NCI-H446 treated with DMSO at 0.1 percent for 48 hours (cell line): ENCODE measurements at regions not wholly inside any gene's neighbourhood (a gene's known extent, or its start where the extent isn't known, plus 50 kb on each side); places are given as distances from the start of the nearest gene placed in this dataset.

ENCODE experiments used
- DNase-seq: peaks from one replicate; lab custom pipeline; 2025; lab: John Stamatoyannopoulos, UW

DNA sequence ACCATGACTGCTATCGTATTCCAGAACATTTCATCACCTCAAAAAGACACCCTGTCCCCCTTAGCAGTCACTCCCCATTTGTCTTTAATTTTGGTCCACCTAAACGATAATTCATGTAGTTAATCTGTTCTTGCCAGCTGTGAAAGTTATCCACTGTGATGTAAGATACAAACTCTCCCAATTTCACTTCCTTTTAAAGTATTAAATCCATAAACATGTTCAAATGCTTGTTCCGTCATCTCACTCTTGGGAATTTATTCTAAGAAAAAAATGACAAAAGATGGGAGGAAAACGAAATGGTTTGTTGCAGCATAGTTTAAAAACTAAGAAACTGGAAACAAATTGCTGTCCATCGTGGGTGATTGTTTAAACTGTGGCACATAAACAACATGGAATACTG, 53.7 kb upstream of the IRF2 start:
- no peak for DNase-seq

- no peak for DNase-seq
Measured at GRCh38 chr4:184526228-184526627, 51.9 kb upstream of the IRF2 start.
